HG03135 (cell line): ENCODE measurements at regions not wholly inside any gene's neighbourhood (a gene's known extent, or its start where the extent isn't known, plus 50 kb on each side); places are given as distances from the start of the nearest gene placed in this dataset.

ENCODE experiments used
- ATAC-seq: cut with Tn5 transposase; IDR thresholded peaks from one replicate; pipeline ENCODE4 v1.9.1; 2021; ENCODE audit warnings: mild to moderate bottlenecking, moderate library complexity; ENCODE audit not compliant: unreplicated experiment

GRCh38 chr12:91239481-91239880, 56.9 kb upstream of the DCN start:
- no peak for ATAC-seq
